Peyer's patch (tissue), 4 donors: ENCODE measurements at regions not wholly inside any gene's neighbourhood (a gene's known extent, or its start where the extent isn't known, plus 50 kb on each side); places are given as distances from the start of the nearest gene placed in this dataset.
"Not testable (repeated sequence)": the region's sequence is repeated elsewhere in the genome, so short reads cannot be mapped to it uniquely, and the experiment has no call there.

Experiments
- DNase-seq, 3 donors: peaks; one replicate each; pipeline ENCODE4 v3.0.0-alpha.2; 2017 to 2019
- H3K27ac ChIP-seq, 4 donors: fragments of 200-600 bp; sonication (generic); one replicate each; pipeline ENCODE4 v1.5.1; 2016 to 2019
- H3K27me3 ChIP-seq, 2 donors: fragments of 200-600 bp; sonication (generic); one replicate each; pipeline ENCODE4 v1.5.1; 2019
- H3K36me3 ChIP-seq, 3 donors: fragments of 200-600 bp; sonication (generic); one replicate each; pipeline ENCODE4 v1.5.1; 2016 to 2019
- H3K4me1 ChIP-seq, 4 donors: fragments of 200-600 bp; sonication (generic); one replicate each; pipeline ENCODE4 v1.5.1; 2016 to 2019
- H3K4me3 ChIP-seq, 4 donors: fragments of 200-600 bp; sonication (generic); 1 replicate in 3 of 4; 2 replicates in 1 of 4; pipeline ENCODE4 v1.5.1; 2016 to 2019; ENCODE audit warnings: mild to moderate bottlenecking in 1 of 4
- H3K9me3 ChIP-seq, 4 donors: fragments of 200-600 bp; sonication (generic); one replicate each; pipeline ENCODE4 v1.5.1; 2016 to 2019; ENCODE audit warnings: mild to moderate bottlenecking in 1 of 4
- CTCF ChIP-seq, 6 experiments: fragments of 450-650 bp in 4 of 6; fragments of 200-600 bp in 2 of 6; sonication (generic) in 1 of 6; IDR thresholded peaks; one replicate each; pipeline ENCODE4 v1.5.1; 2017 to 2019; ENCODE audit warnings: antibody characterized with exemption in 6 of 6, mild to moderate bottlenecking in 3 of 6, moderate library complexity in 1 of 6
- POLR2A ChIP-seq, 2 donors: fragments of 450-650 bp; IDR thresholded peaks; one replicate each; pipeline ENCODE4 v1.5.1; 2017; ENCODE audit warnings: antibody characterized with exemption in 2 of 2, mild to moderate bottlenecking in 2 of 2, moderate library complexity in 2 of 2

- no peaks in the 10 kb centered on the region for H3K4me1 ChIP-seq
- no peaks in the 10 kb centered on the region for H3K27me3 ChIP-seq
- peaks cover 0 to 9% (median 0%) of the 10 kb centered on the region in 4 donors for H3K9me3 ChIP-seq
- no peak overlapping the region for H3K27ac ChIP-seq
- H3K36me3 ChIP-seq, result no peaks in the 10 kb centered on the region
- DNase-seq, result no peak
- TF ChIP-seq POLR2A (IDR thresholded peaks at IDR 0.05) (no peak), CTCF (IDR thresholded peaks at IDR 0.05) (no peak)
- no peak overlapping the region for H3K4me3 ChIP-seq
These were observed 1729.5 kb upstream of the SPRY2 start for GRCh38 chr13:82070416-82070815.

GRCh38 chr13:82062772-82063171 is 1721.8 kb upstream of the SPRY2 start:
- no peak for DNase-seq
- H3K36me3 ChIP-seq, result no peaks in the 10 kb centered on the region
- TF ChIP-seq CTCF (IDR thresholded peaks at IDR 0.05) (no peak), POLR2A (IDR thresholded peaks at IDR 0.05) (no peak)
- no peaks in the 10 kb centered on the region for H3K27me3 ChIP-seq
- no peak overlapping the region for H3K4me3 ChIP-seq
- H3K4me1 ChIP-seq, result no peaks in the 10 kb centered on the region
- H3K27ac ChIP-seq, result no peak overlapping the region
- no peaks in the 10 kb centered on the region for H3K9me3 ChIP-seq

GRCh38 chr13:82058364-82058763 is 1717.4 kb upstream of the SPRY2 start:
- no peaks in the 10 kb centered on the region for H3K27me3 ChIP-seq
- no peak for DNase-seq
- no peaks in the 10 kb centered on the region for H3K9me3 ChIP-seq
- no peaks in the 10 kb centered on the region for H3K4me1 ChIP-seq
- no peaks in the 10 kb centered on the region for H3K36me3 ChIP-seq
- no peak for TF ChIP-seq CTCF (IDR thresholded peaks at IDR 0.05)
- no peak for TF ChIP-seq POLR2A (IDR thresholded peaks at IDR 0.05)
- H3K27ac ChIP-seq, result no peak overlapping the region
- H3K4me3 ChIP-seq, result no peak overlapping the region

GRCh38 chr13:82045316-82045715 is 1704.4 kb upstream of the SPRY2 start:
- not testable (repeated sequence) for H3K4me3 ChIP-seq, H3K9me3 ChIP-seq, H3K36me3 ChIP-seq, H3K27me3 ChIP-seq, H3K4me1 ChIP-seq, H3K27ac ChIP-seq, DNase-seq

- Histone ChIP-seq H3K36me3 (no peaks in the 10 kb centered on the region), H3K9me3 (no peaks in the 10 kb centered on the region), H3K27me3 (no peaks in the 10 kb centered on the region), H3K27ac (no peak overlapping the region), H3K4me1 (no peaks in the 10 kb centered on the region), H3K4me3 (no peak overlapping the region)
- TF ChIP-seq POLR2A (IDR thresholded peaks at IDR 0.05) (no peak), CTCF (IDR thresholded peaks at IDR 0.05) (no peak)
- DNase-seq, result no peak
These were observed 1695.7 kb upstream of the SPRY2 start for GRCh38 chr13:82036602-82037001.

- Histone ChIP-seq H3K27me3 (no peaks in the 10 kb centered on the region), H3K4me3 (no peak overlapping the region), H3K9me3 (no peaks in the 10 kb centered on the region), H3K27ac (no peak overlapping the region), H3K36me3 (no peaks in the 10 kb centered on the region), H3K4me1 (no peaks in the 10 kb centered on the region)
- DNase-seq, result no peak
- TF ChIP-seq POLR2A (IDR thresholded peaks at IDR 0.05) (no peak), CTCF (IDR thresholded peaks at IDR 0.05) (no peak)
These were observed 1670.4 kb upstream of the SPRY2 start for GRCh38 chr13:82011355-82011754.
